CD4-positive, alpha-beta T cell treated with Interleukin-4 for 4 hours (primary cell): ENCODE measurements at regions not wholly inside any gene's neighbourhood (a gene's known extent, or its start where the extent isn't known, plus 50 kb on each side); places are given as distances from the start of the nearest gene placed in this dataset.

Experiments
- DNase-seq: peaks from one replicate; pipeline ENCODE4 v3.0.0-alpha.2; 2020

GRCh38 chr13:105643966-105644365 is 891.5 kb downstream of the EFNB2 start:
- no peak for DNase-seq

DNA sequence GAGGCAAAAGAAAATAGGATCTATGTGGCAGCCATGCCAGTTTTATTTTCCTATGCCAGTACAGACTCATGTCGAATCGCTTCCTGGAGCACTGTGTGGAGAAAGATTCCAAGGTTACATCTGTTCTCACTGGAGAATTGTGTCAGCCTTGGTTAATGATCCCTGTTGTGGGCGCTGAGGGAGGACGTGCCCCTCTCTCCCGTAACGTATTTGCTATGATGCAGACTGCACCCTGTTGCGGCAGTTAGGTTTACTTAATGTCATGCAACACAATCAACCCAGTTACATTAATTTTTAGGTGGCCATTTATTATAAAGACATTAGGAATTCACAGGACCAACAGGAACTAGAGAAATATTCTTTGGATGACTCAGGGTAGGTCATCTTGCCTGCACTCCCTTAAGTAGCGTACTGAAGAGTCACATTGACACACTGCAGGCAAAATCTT is 892.9 kb downstream of the EFNB2 start:
- no peak for DNase-seq

- DNase-seq = no peak
Observed at GRCh38 chr13:105641121-105641520, 894.3 kb downstream of the EFNB2 start.

- DNase-seq = no peak
Observed at GRCh38 chr13:105638426-105638825, 897.0 kb downstream of the EFNB2 start.

- DNase-seq = no peak
Observed at GRCh38 chr13:105634059-105634458, 901.4 kb downstream of the EFNB2 start.

- DNase-seq = no peak
Observed at GRCh38 chr13:105630431-105630830, 905.0 kb downstream of the EFNB2 start.

DNA sequence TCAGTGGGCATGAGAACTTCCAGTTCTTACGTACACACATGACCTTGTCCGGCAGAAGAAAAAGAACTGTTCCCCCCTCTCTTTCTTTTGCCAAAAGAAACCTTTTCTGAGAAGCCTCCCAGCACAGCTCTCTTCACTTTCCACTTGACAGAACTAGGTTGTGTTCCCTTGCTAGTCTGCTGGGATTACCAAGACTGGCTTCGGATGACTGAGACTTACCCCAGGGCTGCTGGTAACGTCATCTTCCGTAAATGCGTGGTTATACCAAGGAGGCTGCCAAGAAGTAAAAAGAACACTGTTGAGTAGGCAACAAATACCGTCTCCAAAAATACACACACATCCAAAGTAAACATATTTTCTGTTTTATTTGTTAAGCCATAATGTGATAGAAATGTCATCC is 908.2 kb downstream of the EFNB2 start:
- no peak for DNase-seq

GRCh38 chr13:105625691-105626090 is 909.8 kb downstream of the EFNB2 start:
- no peak for DNase-seq

GRCh38 chr13:105616333-105617075 is 919.0 kb downstream of the EFNB2 start:
- no peak for DNase-seq

DNA sequence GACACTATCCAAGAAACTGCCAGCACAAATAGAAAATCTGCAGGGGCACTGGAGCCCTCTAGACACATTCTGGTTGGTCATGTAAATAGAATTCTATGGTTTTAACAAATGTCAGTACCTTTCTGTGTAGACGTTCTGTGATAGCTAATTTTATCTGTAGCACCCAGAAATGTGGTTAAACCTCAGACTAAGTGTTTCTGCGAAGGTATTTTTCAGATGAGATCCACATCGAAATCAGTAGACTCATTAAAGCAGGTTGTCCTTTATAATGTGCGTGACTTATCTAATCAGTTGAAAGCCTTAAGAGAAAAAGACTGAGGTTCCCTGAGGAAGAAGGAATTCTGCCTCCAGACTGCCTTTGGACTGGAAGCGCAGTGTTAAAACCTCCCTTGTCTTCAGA is 922.9 kb downstream of the EFNB2 start:
- DNase-seq = no peak

- DNase-seq = no peak
Observed at GRCh38 chr13:105611424-105611823, 924.0 kb downstream of the EFNB2 start.

DNA sequence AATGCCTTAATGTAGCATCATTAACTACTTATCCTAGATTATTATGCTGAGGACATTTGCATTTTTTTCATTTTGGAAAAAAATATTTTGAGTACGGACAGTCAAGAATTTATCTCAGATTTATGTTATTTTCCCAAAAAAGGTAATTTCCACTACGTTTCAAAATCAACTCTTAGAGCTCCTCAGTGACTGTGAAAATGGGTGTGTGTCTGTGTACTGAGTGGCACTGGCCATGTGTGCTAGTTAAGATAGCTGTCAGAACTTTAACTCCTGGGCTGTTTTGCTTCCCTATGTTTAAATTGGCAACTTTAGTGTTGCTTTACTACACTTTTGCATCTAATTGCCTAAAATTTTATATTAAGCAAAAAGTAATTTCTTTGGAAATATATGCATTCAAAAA is 927.4 kb downstream of the EFNB2 start:
- no peak for DNase-seq

- DNase-seq = no peak
Observed at GRCh38 chr13:105607426-105607825, 928.0 kb downstream of the EFNB2 start.

- no peak for DNase-seq
Observed at GRCh38 chr13:105607016-105607415, 928.4 kb downstream of the EFNB2 start.

GRCh38 chr13:105602956-105603670 is 932.3 kb downstream of the EFNB2 start:
- DNase-seq = no peak

- no peak for DNase-seq
Observed at GRCh38 chr13:105599477-105600037, 935.9 kb downstream of the EFNB2 start.

DNA sequence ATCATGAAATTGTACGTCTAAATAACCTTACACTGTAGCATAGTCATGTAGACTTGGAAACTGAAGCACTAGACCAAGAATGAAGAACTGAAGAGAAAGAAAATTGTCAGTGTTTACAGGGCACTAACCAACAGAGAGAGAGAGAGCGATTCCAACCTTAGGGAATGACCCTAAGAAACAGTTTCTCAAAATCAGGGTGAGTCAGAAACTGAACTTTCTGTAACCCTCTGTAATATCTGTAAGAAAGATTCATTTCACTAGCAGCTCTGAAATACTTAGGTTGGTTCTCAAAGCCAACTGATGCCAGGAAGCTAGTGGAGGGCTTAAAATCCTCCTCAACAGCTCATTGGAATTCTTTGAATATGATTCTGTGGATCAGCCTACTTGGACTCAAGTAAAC is 936.9 kb downstream of the EFNB2 start:
- DNase-seq = no peak

- DNase-seq = no peak
Observed at GRCh38 chr13:105597573-105597972, 937.9 kb downstream of the EFNB2 start.

- no peak for DNase-seq
Observed at GRCh38 chr13:105595471-105595870, 940.0 kb downstream of the EFNB2 start.

DNA sequence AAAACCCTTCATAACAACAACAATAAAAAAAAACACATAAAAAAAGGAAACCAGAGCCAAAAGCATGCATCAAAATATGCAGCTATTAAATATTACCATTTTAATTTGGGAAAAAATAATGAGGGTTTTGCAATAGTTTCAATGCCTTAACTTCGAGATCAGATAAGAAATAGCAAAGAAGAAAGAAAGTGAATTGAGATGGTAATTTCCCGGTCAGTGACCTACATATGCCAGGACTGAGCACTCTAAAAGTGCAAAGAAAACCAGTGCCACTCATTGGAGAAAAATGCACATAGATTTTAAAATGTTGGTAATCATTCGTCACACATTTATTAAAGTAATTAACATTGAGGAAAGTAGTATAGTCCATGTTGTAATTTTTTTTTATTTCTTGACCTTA is 944.2 kb downstream of the EFNB2 start:
- DNase-seq = no peak

- no peak for DNase-seq
Observed at GRCh38 chr13:105587786-105588185, 947.7 kb downstream of the EFNB2 start.

DNA sequence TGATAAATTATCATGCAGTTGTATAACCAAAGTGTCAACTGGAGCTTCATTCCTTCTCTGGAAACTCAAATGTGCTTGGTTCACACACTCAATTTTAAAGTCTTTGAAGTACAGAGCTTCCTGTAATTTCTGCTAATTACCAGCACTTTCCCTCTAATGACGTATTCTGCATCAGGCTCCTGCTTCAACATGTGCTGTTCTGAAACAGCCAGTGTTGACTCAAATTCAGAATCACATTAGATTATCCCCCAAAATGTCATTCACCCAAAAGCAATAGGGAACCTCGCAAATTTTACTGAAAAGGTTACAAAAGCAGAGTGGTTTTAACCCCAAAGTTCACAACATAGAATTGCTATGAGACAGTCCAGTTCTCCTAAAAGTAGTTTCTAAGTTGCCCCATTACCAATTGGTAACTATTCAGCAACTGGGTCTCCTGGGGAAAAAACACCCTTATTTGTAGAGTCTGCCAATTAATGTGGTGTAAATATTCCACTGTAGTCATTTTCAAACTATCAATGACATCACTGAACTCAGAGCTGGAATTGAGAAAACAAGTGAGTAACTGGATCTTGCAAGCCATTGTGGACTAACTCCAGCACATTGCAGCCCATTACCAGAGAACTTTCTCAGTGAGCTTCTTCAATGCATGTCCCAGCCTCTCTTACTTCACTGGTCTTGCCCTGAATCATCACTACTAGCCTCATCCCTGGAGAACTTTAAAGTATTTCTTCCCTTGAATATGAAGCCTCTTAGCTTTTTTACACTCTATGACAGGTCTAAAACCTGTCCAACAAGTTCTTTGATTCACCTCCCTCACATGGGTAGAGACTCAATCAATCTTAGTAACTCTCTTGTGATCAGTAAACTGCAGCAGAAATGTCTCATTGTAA is 955.4 kb downstream of the EFNB2 start:
- DNase-seq = no peak

DNA sequence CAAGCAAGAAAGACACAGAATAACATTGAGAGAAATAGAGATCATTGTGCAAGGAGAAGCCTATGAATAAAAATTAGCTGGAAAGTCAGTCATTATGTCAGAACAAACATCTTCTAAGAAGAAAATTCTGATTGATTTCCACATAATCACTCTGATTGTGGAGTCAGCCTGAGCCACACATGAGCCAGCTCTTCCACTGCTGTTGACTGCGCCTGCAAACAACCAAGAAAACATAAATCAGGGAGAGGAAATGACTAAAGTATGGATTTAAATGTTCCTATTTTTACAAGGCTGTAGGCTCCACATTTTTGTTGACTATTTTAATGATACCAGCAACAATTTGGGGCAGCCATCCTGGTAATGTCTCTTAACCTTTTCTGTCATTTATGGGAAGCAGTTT is 962.3 kb downstream of the EFNB2 start:
- no peak for DNase-seq
